ENCODE measurements at regions not wholly inside any gene's neighbourhood (a gene's known extent, or its start where the extent isn't known, plus 50 kb on each side); places are given as distances from the start of the nearest gene placed in this dataset.

DNA sequence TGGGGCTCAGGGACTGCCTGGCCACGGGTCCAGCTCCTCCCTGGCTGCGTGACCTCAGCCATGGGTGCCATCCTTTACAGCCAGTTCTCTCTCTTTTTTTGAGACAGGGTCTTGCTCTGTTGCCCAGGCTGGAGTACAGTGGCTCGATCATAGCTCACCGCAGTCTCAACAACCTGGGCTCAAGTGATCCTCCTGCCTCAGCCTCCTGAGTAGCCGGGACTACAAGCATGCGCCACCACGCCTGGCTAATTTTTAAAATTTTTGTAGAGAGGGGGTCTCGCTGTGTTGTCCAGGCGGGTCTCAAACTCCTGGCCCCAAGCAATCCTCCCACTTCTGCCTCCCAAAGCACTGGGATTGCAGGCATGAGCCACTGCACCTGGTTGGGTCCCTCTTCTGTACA is 75.4 kb downstream of the PTPRS start:
- TF ChIP-seq, protein P1, sequence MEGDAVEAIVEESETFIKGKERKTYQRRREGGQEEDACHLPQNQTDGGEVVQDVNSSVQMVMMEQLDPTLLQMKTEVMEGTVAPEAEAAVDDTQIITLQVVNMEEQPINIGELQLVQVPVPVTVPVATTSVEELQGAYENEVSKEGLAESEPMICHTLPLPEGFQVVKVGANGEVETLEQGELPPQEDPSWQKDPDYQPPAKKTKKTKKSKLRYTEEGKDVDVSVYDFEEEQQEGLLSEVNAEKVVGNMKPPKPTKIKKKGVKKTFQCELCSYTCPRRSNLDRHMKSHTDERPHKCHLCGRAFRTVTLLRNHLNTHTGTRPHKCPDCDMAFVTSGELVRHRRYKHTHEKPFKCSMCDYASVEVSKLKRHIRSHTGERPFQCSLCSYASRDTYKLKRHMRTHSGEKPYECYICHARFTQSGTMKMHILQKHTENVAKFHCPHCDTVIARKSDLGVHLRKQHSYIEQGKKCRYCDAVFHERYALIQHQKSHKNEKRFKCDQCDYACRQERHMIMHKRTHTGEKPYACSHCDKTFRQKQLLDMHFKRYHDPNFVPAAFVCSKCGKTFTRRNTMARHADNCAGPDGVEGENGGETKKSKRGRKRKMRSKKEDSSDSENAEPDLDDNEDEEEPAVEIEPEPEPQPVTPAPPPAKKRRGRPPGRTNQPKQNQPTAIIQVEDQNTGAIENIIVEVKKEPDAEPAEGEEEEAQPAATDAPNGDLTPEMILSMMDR (IDR thresholded peaks at IDR 0.05), result no peak
- TF ChIP-seq EP300 (IDR thresholded peaks at IDR 0.05; ENCODE audit: low read depth), result no peak
- TF ChIP-seq POLR2A (IDR thresholded peaks at IDR 0.05), result no peak
- TF ChIP-seq POLR2AphosphoS5 (IDR thresholded peaks at IDR 0.05), result no peak

All from transverse colon (tissue), 4 donors.